ENCODE measurements at regions not wholly inside any gene's neighbourhood (a gene's known extent, or its start where the extent isn't known, plus 50 kb on each side); places are given as distances from the start of the nearest gene placed in this dataset.

DNA sequence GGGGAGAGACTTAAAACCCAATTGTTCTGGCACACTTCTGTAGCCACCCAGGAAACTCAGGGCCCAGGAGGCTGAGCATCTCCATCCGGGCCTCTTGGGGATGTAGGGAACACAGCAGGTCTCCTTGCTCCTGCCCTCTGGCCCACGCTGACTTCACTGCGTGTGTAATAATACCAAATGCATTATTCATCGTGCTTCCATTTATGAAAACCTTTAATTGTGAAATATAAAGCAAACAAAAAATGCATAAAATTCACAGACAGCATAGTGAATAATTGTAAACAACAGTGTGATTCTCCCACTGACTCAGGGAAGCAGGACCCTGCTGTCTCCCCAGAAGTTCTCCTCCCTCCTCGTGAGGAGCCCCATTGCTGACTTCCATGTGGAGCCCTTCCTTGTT is 70.3 kb upstream of the SHH start:
- Histone ChIP-seq H3K36me3 (ENCODE audit: control insufficient read depth in 2 of 3, insufficient read depth in 3 of 3, low read length in 3 of 3) (no peaks in the 10 kb centered on the region), H3K4me3 (ENCODE audit: low read length in 3 of 3) (no peak overlapping the region), H3K27ac (ENCODE audit: low read depth in 2 of 2, low read length in 2 of 2) (no peak overlapping the region), H3K9ac (ENCODE audit: low read length in 3 of 3) (no peak overlapping the region), H3K27me3 (ENCODE audit: control insufficient read depth, insufficient read depth, low read length) (no peaks in the 10 kb centered on the region), H3K9me3 (ENCODE audit: control insufficient read depth in 2 of 3, insufficient read depth in 1 of 3, low read length in 3 of 3) (no peaks in the 10 kb centered on the region), H3K4me1 (ENCODE audit: control insufficient read depth in 2 of 3, insufficient read depth in 2 of 3, low read depth in 1 of 3, low read length in 3 of 3) (no peaks in the 10 kb centered on the region)
- intact Hi-C loops (cut with DNase I): no loop called here
- FAIRE-seq (no peak), DNase-seq (no peak)
- TF ChIP-seq, protein P1, sequence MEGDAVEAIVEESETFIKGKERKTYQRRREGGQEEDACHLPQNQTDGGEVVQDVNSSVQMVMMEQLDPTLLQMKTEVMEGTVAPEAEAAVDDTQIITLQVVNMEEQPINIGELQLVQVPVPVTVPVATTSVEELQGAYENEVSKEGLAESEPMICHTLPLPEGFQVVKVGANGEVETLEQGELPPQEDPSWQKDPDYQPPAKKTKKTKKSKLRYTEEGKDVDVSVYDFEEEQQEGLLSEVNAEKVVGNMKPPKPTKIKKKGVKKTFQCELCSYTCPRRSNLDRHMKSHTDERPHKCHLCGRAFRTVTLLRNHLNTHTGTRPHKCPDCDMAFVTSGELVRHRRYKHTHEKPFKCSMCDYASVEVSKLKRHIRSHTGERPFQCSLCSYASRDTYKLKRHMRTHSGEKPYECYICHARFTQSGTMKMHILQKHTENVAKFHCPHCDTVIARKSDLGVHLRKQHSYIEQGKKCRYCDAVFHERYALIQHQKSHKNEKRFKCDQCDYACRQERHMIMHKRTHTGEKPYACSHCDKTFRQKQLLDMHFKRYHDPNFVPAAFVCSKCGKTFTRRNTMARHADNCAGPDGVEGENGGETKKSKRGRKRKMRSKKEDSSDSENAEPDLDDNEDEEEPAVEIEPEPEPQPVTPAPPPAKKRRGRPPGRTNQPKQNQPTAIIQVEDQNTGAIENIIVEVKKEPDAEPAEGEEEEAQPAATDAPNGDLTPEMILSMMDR (IDR thresholded peaks at IDR 0.05; ENCODE audit: borderline replicate concordance, extremely low read depth, insufficient read depth): no peak

DNA sequence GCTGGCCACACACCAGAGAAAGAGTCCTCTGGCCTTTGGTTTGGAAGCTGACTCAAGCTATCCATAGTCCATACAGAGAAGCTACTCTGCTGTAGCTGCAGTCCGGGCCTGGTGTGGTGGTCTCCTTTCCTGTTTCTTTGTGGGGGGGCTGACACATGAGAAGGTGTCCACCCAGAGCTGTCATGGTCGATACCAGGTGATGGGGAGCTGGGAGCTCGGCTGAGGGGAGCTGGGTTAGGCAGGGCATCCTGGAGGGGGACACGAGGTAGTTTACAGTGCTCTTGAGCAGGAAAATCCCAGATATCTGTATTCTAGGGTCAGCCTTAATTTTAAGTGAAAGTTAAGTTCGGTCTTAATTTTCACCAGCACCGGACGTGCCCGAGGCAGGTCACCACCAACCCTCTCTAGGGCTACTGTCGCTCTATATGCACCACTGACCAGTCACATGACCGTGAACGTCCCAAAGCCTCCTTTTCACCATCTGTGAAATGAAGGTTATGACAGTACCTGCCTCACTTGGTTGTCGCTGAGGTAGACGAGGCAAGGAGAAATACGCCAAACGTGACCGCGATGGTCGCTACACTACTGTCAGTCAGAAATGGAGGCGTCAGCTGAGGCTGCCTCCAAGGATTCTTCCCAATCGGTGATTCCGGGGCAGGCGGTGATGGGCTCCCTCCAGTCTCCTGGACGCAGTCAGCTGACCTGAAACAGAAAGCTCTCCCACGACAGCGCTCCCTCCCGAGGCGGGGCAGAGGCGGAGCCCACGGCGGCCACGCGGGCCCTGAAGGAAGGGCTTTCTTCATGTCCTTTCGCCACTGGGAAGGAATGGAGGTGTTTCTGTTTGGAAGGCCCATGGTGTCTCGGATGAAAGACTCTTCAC is 69.4 kb upstream of the SHH start:
- FAIRE-seq: no peak
- no peaks in the 10 kb centered on the region for H3K9me3 ChIP-seq (ENCODE audit: control insufficient read depth in 2 of 3, insufficient read depth in 1 of 3, low read length in 3 of 3)
- intact Hi-C loops (cut with DNase I): no loop called here
- H3K27me3 ChIP-seq (ENCODE audit: control insufficient read depth, insufficient read depth, low read length): no peaks in the 10 kb centered on the region
- H3K9ac ChIP-seq (ENCODE audit: low read length in 3 of 3): no peak overlapping the region
- H3K4me3 ChIP-seq (ENCODE audit: low read length in 3 of 3): no peak overlapping the region
- TF ChIP-seq, protein P1 (IDR thresholded peaks at IDR 0.05; ENCODE audit: borderline replicate concordance, extremely low read depth, insufficient read depth): no peak
- DNase-seq: no peak
- H3K36me3 ChIP-seq (ENCODE audit: control insufficient read depth in 2 of 3, insufficient read depth in 3 of 3, low read length in 3 of 3): no peaks in the 10 kb centered on the region
- H3K4me1 ChIP-seq (ENCODE audit: control insufficient read depth in 2 of 3, insufficient read depth in 2 of 3, low read depth in 1 of 3, low read length in 3 of 3): no peaks in the 10 kb centered on the region
- H3K27ac ChIP-seq (ENCODE audit: low read depth in 2 of 2, low read length in 2 of 2): no peak overlapping the region

DNA sequence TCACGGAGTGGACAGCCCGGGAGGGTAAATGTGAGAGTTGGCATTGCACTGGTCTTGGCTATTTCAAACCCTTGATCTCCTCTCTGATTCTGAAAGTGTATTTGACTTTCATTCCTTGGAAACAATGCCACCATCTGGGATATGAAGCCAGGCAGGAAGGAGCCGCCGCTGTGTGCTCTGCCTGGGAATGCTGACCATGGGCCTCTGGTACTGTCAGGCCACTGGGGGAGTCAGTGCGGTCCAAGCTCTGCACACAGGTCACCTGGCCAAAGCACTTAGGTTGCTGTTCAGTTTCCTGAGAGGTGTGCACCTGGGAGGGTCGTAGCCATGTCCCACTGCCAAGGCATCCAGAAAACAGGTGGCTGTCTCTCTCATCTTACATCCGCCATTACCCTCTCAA is 68.5 kb upstream of the SHH start:
- FAIRE-seq (no peak), DNase-seq (no peak)
- no peaks in the 10 kb centered on the region for H3K9me3 ChIP-seq (ENCODE audit: control insufficient read depth in 2 of 3, insufficient read depth in 1 of 3, low read length in 3 of 3)
- H3K27me3 ChIP-seq (ENCODE audit: control insufficient read depth, insufficient read depth, low read length): no peaks in the 10 kb centered on the region
- no peaks in the 10 kb centered on the region for H3K36me3 ChIP-seq (ENCODE audit: control insufficient read depth in 2 of 3, insufficient read depth in 3 of 3, low read length in 3 of 3)
- TF ChIP-seq, protein P1 (IDR thresholded peaks at IDR 0.05; ENCODE audit: borderline replicate concordance, extremely low read depth, insufficient read depth): no peak
- H3K9ac ChIP-seq (ENCODE audit: low read length in 3 of 3): no peak overlapping the region
- no peak overlapping the region for H3K27ac ChIP-seq (ENCODE audit: low read depth in 2 of 2, low read length in 2 of 2)
- intact Hi-C loops (cut with DNase I): no loop called here
- H3K4me3 ChIP-seq (ENCODE audit: low read length in 3 of 3): no peak overlapping the region
- H3K4me1 ChIP-seq (ENCODE audit: control insufficient read depth in 2 of 3, insufficient read depth in 2 of 3, low read depth in 1 of 3, low read length in 3 of 3): no peaks in the 10 kb centered on the region

Data from kidney (tissue), 13 donors.